Liver (tissue), 3 donors: ENCODE measurements at regions not wholly inside any gene's neighbourhood (a gene's known extent, or its start where the extent isn't known, plus 50 kb on each side); places are given as distances from the start of the nearest gene placed in this dataset.

Experiments
- CTCF ChIP-seq: fragments of 150-350 bp; IDR thresholded peaks from 2 replicates; pipeline ENCODE4 v1.5.1; 2017; ENCODE audit warnings: improper control_type of control experiment, low read depth, low read length; ENCODE audit not compliant: missing input control
- GABPA ChIP-seq, 2 donors: IDR thresholded peaks in 1 of 2; conservative IDR thresholded peaks in 1 of 2; 2 replicates each; pipeline ENCODE4 v1.6.1; 2016; ENCODE audit warnings: antibody characterized with exemption in 2 of 2, mild to moderate bottlenecking in 1 of 2, moderate library complexity in 1 of 2
- HNF4G ChIP-seq: IDR thresholded peaks from 2 replicates; pipeline ENCODE4 v1.6.1; 2016; ENCODE audit warnings: antibody characterized with exemption
- JUND ChIP-seq, 2 donors: IDR thresholded peaks; 2 replicates each; pipeline ENCODE4 v1.6.1; 2016; ENCODE audit warnings: antibody characterized with exemption in 2 of 2
- RAD21 ChIP-seq, 2 donors: IDR thresholded peaks; 2 replicates each; pipeline ENCODE4 v1.6.1; 2016; ENCODE audit warnings: antibody characterized with exemption in 2 of 2, mild to moderate bottlenecking in 2 of 2
- SP1 ChIP-seq: IDR thresholded peaks from 2 replicates; pipeline ENCODE4 v1.6.1; 2018; ENCODE audit warnings: antibody characterized with exemption, mild to moderate bottlenecking
- TF ChIP-seq, protein P1 (sequence below): IDR thresholded peaks from 2 replicates; pipeline ENCODE4 v1.6.1; 2016; ENCODE audit warnings: antibody characterized with exemption
- TF ChIP-seq, protein P2 (sequence below): IDR thresholded peaks from 2 replicates; pipeline ENCODE4 v1.6.1; 2016; ENCODE audit warnings: antibody characterized with exemption, mild to moderate bottlenecking
- TF ChIP-seq, protein P3 (sequence below): IDR thresholded peaks from 2 replicates; pipeline ENCODE4 v1.6.1; 2016; ENCODE audit warnings: antibody characterized with exemption
- donor health status: healthy.
- donor health status: healthy.

- TF ChIP-seq CTCF: no peak
- TF ChIP-seq JUND (IDR thresholded peaks at IDR 0.05): no peak
- TF ChIP-seq RAD21 (IDR thresholded peaks at IDR 0.05): no peak
- no peak for TF ChIP-seq HNF4G
- TF ChIP-seq SP1: no peak
- TF ChIP-seq, protein P1, sequence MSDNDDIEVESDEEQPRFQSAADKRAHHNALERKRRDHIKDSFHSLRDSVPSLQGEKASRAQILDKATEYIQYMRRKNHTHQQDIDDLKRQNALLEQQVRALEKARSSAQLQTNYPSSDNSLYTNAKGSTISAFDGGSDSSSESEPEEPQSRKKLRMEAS: no peak
- TF ChIP-seq GABPA (IDR thresholded peaks at IDR 0.05 in 1 of 2, conservative IDR thresholded peaks at IDR 0.05 in 1 of 2): no peak
- TF ChIP-seq, protein P2, sequence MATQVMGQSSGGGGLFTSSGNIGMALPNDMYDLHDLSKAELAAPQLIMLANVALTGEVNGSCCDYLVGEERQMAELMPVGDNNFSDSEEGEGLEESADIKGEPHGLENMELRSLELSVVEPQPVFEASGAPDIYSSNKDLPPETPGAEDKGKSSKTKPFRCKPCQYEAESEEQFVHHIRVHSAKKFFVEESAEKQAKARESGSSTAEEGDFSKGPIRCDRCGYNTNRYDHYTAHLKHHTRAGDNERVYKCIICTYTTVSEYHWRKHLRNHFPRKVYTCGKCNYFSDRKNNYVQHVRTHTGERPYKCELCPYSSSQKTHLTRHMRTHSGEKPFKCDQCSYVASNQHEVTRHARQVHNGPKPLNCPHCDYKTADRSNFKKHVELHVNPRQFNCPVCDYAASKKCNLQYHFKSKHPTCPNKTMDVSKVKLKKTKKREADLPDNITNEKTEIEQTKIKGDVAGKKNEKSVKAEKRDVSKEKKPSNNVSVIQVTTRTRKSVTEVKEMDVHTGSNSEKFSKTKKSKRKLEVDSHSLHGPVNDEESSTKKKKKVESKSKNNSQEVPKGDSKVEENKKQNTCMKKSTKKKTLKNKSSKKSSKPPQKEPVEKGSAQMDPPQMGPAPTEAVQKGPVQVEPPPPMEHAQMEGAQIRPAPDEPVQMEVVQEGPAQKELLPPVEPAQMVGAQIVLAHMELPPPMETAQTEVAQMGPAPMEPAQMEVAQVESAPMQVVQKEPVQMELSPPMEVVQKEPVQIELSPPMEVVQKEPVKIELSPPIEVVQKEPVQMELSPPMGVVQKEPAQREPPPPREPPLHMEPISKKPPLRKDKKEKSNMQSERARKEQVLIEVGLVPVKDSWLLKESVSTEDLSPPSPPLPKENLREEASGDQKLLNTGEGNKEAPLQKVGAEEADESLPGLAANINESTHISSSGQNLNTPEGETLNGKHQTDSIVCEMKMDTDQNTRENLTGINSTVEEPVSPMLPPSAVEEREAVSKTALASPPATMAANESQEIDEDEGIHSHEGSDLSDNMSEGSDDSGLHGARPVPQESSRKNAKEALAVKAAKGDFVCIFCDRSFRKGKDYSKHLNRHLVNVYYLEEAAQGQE: no peak
- TF ChIP-seq, protein P3, sequence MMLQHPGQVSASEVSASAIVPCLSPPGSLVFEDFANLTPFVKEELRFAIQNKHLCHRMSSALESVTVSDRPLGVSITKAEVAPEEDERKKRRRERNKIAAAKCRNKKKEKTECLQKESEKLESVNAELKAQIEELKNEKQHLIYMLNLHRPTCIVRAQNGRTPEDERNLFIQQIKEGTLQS: no peak
Observed at GRCh38 chr10:130927157-130927556, 384.4 kb downstream of the TCERG1L start.
